Right lobe of liver (tissue), 4 donors: ENCODE measurements at regions not wholly inside any gene's neighbourhood (a gene's known extent, or its start where the extent isn't known, plus 50 kb on each side); places are given as distances from the start of the nearest gene placed in this dataset.

Experiments
- POLR2A ChIP-seq: fragments of 450-650 bp; IDR thresholded peaks from one replicate; pipeline ENCODE4 v1.6.1; 2017; ENCODE audit warnings: antibody characterized with exemption, mild to moderate bottlenecking
- TF ChIP-seq, protein P1 (sequence below), 4 donors: fragments of 200-600 bp in 3 of 4; fragments of 450-650 bp in 1 of 4; IDR thresholded peaks; one replicate each; pipeline versions ENCODE4 v1.5.1 to v1.8.0; 2016 to 2022; ENCODE audit warnings: antibody characterized with exemption in 4 of 4, mild to moderate bottlenecking in 2 of 4
- donor health status: DM: no; HTN: no; CAD: no.
- donor health status: DM: no; HTN: no; CAD: no.
- donor health status: DM: no; HTN: yes; CAD: no.

- TF ChIP-seq POLR2A = no peak
- TF ChIP-seq, protein P1, sequence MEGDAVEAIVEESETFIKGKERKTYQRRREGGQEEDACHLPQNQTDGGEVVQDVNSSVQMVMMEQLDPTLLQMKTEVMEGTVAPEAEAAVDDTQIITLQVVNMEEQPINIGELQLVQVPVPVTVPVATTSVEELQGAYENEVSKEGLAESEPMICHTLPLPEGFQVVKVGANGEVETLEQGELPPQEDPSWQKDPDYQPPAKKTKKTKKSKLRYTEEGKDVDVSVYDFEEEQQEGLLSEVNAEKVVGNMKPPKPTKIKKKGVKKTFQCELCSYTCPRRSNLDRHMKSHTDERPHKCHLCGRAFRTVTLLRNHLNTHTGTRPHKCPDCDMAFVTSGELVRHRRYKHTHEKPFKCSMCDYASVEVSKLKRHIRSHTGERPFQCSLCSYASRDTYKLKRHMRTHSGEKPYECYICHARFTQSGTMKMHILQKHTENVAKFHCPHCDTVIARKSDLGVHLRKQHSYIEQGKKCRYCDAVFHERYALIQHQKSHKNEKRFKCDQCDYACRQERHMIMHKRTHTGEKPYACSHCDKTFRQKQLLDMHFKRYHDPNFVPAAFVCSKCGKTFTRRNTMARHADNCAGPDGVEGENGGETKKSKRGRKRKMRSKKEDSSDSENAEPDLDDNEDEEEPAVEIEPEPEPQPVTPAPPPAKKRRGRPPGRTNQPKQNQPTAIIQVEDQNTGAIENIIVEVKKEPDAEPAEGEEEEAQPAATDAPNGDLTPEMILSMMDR (IDR thresholded peaks at IDR 0.05) = no peak
These were observed 374.5 kb upstream of the FMR1 start for GRCh38 chrX:147537172-147537571.
